A549 (cell line): ENCODE measurements at regions not wholly inside any gene's neighbourhood (a gene's known extent, or its start where the extent isn't known, plus 50 kb on each side); places are given as distances from the start of the nearest gene placed in this dataset.

Experiments used
- ATAC-seq, 2 experiments: fragments of 200-7000 bp in 1 of 2; fragments of >200 bp in 1 of 2; cut with Nextera tagmentation in 1 of 2; cut with Tn5 transposase in 1 of 2; 3 replicates each; pipeline versions ENCODE4 v1.8.0 to v1.9.1; 2018 to 2020; ENCODE audit warnings: mild to moderate bottlenecking in 1 of 2, moderate library complexity in 1 of 2
- CTCF ChIA-PET: fragments of 300-600 bp; sonication (Branson Sonifier 250); formaldehyde crosslinking; extraction: SDS; loops from one replicate; lab custom pipeline; 2021; ENCODE audit warnings: antibody characterized with exemption, inconsistent platforms; lab: Yijun Ruan, JAX
- POLR2A ChIA-PET: fragments of 350-600 bp; formaldehyde crosslinking; extraction: SDS; loops from one replicate; lab custom pipeline; 2021; ENCODE audit warnings: antibody characterized with exemption, inconsistent platforms; lab: Yijun Ruan, JAX
- DNase-seq, 2 experiments: peaks; one replicate each; pipeline versions ENCODE4 v3.0.0 to v3.0.0-alpha.2; 2011 to 2016; ENCODE audit warnings: low read depth in 1 of 2, low spot score in 1 of 2
- FAIRE-seq: peaks from 2 replicates; lab custom pipeline; 2011; peaks lifted over from hg19 to GRCh38; lab: Jason Lieb, UNC
- H3K27ac ChIP-seq, 2 experiments: fragments of >200 bp; sonication (Bioruptor Twin); formaldehyde crosslinking; 3 replicates each; pipeline ENCODE4 v1.5.1; 2016 to 2017
- H3K4me1 ChIP-seq: fragments of >200 bp; sonication (Bioruptor Twin); formaldehyde crosslinking; 3 replicates; pipeline ENCODE4 v1.6.1; 2016
- H3K4me2 ChIP-seq: fragments of >200 bp; sonication (Bioruptor Twin); formaldehyde crosslinking; 3 replicates; pipeline ENCODE4 v1.6.1; 2016
- H3K4me3 ChIP-seq: fragments of >200 bp; sonication (Bioruptor Twin); formaldehyde crosslinking; 3 replicates; pipeline ENCODE4 v1.5.1; 2016
- H3K9me3 ChIP-seq: fragments of >200 bp; sonication (Bioruptor Twin); formaldehyde crosslinking; 3 replicates; pipeline ENCODE4 v1.6.1; 2016
- CBX2 ChIP-seq: fragments of 200-600 bp; sonication (generic); IDR thresholded peaks from 2 replicates; pipeline ENCODE4 v1.6.1; 2016; ENCODE audit warnings: low read depth, mild to moderate bottlenecking, borderline replicate concordance
- EHF ChIP-seq: fragments of 250-450 bp; sonication (Bioruptor Pico); IDR thresholded peaks from 2 replicates; pipeline ENCODE4 v1.5.0; 2020; ENCODE audit warnings: mild to moderate bottlenecking
- HDAC2 ChIP-seq: fragments of 200-600 bp; sonication (generic); IDR thresholded peaks from 2 replicates; pipeline ENCODE4 v1.6.1; 2016
- HES2 ChIP-seq: fragments of >200 bp; sonication (Bioruptor Twin); formaldehyde crosslinking; IDR thresholded peaks from 2 replicates; pipeline ENCODE4 v1.6.1; 2016
- HOXB13 ChIP-seq: fragments of 250-450 bp; sonication (Bioruptor Pico); IDR thresholded peaks from 2 replicates; pipeline ENCODE4 v1.5.0; 2020; ENCODE audit warnings: low read depth, mild to moderate bottlenecking, moderate library complexity
- KDM5A ChIP-seq: fragments of 200-600 bp; sonication (generic); IDR thresholded peaks from 2 replicates; pipeline ENCODE4 v1.6.1; 2016; ENCODE audit warnings: antibody characterized with exemption, mild to moderate bottlenecking
- NFE2L2 ChIP-seq: fragments of 150-350 bp; conservative IDR thresholded peaks from 2 replicates; pipeline ENCODE4 v1.6.1; 2014; ENCODE audit warnings: low read length
- PHF8 ChIP-seq: fragments of 200-600 bp; sonication (generic); IDR thresholded peaks from 2 replicates; pipeline ENCODE4 v1.6.1; 2016; ENCODE audit warnings: low read depth, mild to moderate bottlenecking, antibody characterized with exemption, moderate library complexity, borderline replicate concordance
- RCOR1 ChIP-seq: fragments of 150-350 bp; IDR thresholded peaks from 2 replicates; pipeline ENCODE4 v1.6.1; 2014; ENCODE audit warnings: antibody characterized with exemption, low read length, low read depth
- REST ChIP-seq: fragments of 200-600 bp; sonication (generic); IDR thresholded peaks from 2 replicates; pipeline ENCODE4 v1.6.1; 2016; ENCODE audit warnings: antibody characterized with exemption, mild to moderate bottlenecking, moderate library complexity
- TP53 ChIP-seq: fragments of 250-450 bp; sonication (Bioruptor Pico); IDR thresholded peaks from 2 replicates; pipeline ENCODE4 v1.5.0; 2021; ENCODE audit warnings: mild to moderate bottlenecking, moderate library complexity
- ZC3H11A ChIP-seq: fragments of 450-650 bp; IDR thresholded peaks from 2 replicates; pipeline ENCODE4 v1.6.1; 2014; ENCODE audit warnings: antibody characterized with exemption, mild to moderate bottlenecking
- WGBS: methylation state at CpG from one replicate; pipeline ENCODE4 v1.1.6; 2017; ENCODE audit errors: missing lambda C conversion rate; 5-methylcytosine and 5-hydroxymethylcytosine counted together
- TF ChIP-seq, protein P1 (sequence below): fragments of >200 bp; sonication (Bioruptor Twin); formaldehyde crosslinking; IDR thresholded peaks from 3 replicates; pipeline ENCODE4 v1.5.1; 2016
- TF ChIP-seq, protein P2 (sequence below): fragments of 250-450 bp; sonication (Bioruptor Pico); IDR thresholded peaks from 2 replicates; pipeline ENCODE4 v1.5.0; 2021; ENCODE audit warnings: mild to moderate bottlenecking, moderate library complexity, borderline replicate concordance

GRCh38 chr1:47621977-47622376 lies 184.1 kb downstream of the FOXD2 start:
- no peak for ATAC-seq
- Histone ChIP-seq H3K4me1 (no peaks in the 10 kb centered on the region), H3K4me3 (no peak overlapping the region), H3K9me3 (no peaks in the 10 kb centered on the region), H3K27ac (no peak overlapping the region), H3K4me2 (no peak overlapping the region)
- no peak for DNase-seq
- ChIA-PET POLR2A (no interaction called here), CTCF (interaction anchor here (1.1 kb wide), 1 partner anchor 9 kb away, joined by 3 read pairs; no protein-coding TSS in a partner anchor)
- TF ChIP-seq, protein P1, sequence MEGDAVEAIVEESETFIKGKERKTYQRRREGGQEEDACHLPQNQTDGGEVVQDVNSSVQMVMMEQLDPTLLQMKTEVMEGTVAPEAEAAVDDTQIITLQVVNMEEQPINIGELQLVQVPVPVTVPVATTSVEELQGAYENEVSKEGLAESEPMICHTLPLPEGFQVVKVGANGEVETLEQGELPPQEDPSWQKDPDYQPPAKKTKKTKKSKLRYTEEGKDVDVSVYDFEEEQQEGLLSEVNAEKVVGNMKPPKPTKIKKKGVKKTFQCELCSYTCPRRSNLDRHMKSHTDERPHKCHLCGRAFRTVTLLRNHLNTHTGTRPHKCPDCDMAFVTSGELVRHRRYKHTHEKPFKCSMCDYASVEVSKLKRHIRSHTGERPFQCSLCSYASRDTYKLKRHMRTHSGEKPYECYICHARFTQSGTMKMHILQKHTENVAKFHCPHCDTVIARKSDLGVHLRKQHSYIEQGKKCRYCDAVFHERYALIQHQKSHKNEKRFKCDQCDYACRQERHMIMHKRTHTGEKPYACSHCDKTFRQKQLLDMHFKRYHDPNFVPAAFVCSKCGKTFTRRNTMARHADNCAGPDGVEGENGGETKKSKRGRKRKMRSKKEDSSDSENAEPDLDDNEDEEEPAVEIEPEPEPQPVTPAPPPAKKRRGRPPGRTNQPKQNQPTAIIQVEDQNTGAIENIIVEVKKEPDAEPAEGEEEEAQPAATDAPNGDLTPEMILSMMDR = no peak
- TF ChIP-seq CBX2 = no peak
- no peak for TF ChIP-seq EHF (CRISPR knock-in tag)
- no peak for TF ChIP-seq ZC3H11A
- no peak for TF ChIP-seq PHF8
- TF ChIP-seq, protein P2, sequence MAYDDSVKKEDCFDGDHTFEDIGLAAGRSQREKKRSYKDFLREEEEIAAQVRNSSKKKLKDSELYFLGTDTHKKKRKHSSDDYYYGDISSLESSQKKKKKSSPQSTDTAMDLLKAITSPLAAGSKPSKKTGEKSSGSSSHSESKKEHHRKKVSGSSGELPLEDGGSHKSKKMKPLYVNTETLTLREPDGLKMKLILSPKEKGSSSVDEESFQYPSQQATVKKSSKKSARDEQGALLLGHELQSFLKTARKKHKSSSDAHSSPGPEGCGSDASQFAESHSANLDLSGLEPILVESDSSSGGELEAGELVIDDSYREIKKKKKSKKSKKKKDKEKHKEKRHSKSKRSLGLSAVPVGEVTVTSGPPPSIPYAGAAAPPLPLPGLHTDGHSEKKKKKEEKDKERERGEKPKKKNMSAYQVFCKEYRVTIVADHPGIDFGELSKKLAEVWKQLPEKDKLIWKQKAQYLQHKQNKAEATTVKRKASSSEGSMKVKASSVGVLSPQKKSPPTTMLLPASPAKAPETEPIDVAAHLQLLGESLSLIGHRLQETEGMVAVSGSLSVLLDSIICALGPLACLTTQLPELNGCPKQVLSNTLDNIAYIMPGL (CRISPR knock-in tag) = no peak
- TF ChIP-seq HOXB13 (CRISPR knock-in tag) = no peak
- no peak for TF ChIP-seq RCOR1
- TF ChIP-seq KDM5A = no peak
- TF ChIP-seq HES2 = no peak
- no peak for FAIRE-seq
- 20% methylated on average over 3 of the region's 3 CpGs for WGBS

DNA sequence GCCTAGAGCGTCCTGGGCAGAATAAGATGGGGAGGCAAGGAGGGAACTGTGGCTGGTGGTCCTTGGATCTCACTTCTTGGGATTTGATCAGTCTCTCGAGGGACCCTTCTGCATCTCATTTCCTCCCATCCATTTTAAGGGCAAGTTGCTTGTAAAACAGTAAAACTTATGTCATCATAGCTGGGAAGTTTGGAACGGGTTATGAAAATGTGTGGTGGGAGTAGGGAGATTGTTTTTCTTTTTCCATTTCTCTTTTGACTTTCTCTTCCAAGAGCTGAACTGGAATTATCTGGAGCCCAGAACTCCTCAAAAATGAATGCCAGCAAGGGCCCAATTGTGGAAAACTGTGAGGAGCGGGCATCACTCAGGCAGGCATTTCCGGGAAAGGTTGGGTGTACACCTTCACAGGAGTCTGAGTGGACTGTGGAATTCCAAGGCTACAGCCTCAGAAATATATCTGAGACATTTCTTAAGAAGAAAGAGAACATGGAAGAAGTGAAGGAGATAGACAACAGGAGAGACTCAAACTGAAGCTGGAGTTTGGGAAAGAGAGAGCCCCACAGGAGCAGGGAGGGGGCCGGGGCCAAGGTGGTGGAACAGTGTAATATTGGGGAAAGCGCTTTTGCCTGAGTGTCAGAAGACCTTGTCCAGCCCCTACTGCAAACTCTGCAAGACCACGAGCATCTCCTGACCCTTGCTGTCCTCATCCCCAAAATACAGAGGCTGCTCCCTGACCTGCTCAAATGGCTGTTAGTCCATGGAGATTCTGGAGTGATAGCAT lies 185.1 kb downstream of the FOXD2 start:
- no peak for FAIRE-seq
- CTCF ChIA-PET = interaction anchor here (1.1 kb wide), 1 partner anchor 8 kb away, joined by 3 read pairs; no protein-coding TSS in a partner anchor

More for the DNA sequence above, 185.1 kb downstream of the FOXD2 start:
- no peak overlapping the region for H3K27ac ChIP-seq
- no peaks in the 10 kb centered on the region for H3K9me3 ChIP-seq
- no peak overlapping the region for H3K4me2 ChIP-seq
- WGBS = 70% methylated on average over 8 of the region's 8 CpGs
- H3K4me1 ChIP-seq = no peaks in the 10 kb centered on the region
- ATAC-seq (no peak), DNase-seq (no peak)
- TF ChIP-seq HDAC2 (no peak), REST (no peak), NFE2L2 (no peak), TP53 (no peak)
- POLR2A ChIA-PET = no interaction called here
- no peak overlapping the region for H3K4me3 ChIP-seq
